T-helper 1 cell (primary cell): ENCODE measurements at regions not wholly inside any gene's neighbourhood (a gene's known extent, or its start where the extent isn't known, plus 50 kb on each side); places are given as distances from the start of the nearest gene placed in this dataset.
"Not testable (repeated sequence)": the region's sequence is repeated elsewhere in the genome, so short reads cannot be mapped to it uniquely, and the experiment has no call there.

Source experiments
- DNase-seq, 5 donors: peaks; one replicate each; pipeline ENCODE4 v3.0.0-alpha.2; 2012 to 2020

DNA sequence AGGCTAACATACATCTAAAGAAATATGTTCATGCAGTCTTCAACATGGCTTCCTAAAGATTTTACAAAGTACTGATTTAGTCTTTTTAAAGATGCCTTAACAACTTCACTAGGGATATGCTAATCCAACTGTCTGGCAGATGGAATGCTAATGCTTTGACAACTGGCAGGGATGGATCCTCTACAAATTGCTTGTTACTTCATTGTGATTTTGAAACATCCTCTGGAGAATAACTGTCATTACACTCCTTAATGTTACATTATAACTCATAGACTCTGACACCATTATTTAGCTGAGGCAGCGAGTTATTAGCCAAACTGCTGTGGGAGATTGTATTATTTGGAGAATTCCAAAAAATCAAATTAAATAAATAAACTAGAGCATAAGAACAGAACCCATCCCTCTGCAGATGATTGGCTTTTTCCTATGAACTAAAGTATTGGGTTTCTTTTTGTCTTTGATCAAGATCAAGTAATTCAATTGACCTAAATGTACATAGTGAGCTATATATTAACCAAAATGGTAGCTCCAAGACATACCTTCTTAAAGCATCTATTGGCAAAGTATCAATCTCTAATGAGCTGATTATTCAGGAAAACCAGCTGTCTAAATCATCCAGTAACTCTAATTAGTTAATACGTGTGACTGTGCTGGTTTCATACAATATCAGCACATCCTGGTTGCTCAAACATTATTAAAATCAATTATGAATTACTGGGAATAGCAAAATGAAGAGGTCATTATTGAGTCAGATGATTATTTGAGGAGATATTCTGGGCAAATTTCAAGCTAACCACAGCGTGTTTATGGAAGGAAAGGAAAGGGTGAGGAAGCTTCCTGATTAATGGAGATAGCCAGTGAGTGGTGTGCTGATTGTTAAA is 321.3 kb upstream of the TFPI start:
- no peak for DNase-seq

DNA sequence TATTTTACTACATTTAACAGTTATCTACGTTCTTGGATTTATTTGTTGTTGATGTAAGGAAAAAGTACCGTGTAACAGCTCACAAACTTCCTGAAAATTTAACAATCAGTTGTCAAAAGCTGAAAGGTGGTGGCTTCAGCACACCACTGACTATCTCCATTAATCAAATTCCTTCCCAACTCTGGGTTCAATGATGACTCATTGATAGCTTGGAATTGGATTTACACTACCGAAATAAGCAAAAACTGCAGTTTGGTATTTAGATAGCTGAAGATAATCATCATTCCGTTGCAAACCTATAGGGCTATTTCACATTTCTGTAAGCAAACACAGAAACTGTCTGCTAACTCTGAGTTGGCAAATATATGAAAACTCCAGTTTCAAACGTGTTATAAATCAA is 322.3 kb upstream of the TFPI start:
- DNase-seq, result no peak

DNA sequence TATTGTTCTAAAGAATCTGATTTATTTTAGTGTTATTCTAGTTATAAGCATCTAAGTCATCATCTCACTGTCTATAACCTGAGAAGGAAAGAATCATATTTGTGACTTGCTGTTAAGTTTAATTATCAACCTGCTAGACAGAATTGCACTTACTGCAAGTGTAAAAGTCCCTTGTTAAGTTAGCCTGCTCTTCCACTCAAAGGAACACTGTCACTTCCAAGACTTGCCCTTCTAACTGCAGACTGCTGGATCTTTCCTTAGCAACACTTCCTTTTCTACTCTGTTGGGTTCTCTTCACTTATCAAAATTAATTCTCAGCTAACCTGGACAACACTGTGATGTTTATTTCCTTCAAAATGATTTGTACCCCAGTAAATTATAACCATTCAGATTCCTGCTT is 323.2 kb upstream of the TFPI start:
- DNase-seq, result no peak

DNA sequence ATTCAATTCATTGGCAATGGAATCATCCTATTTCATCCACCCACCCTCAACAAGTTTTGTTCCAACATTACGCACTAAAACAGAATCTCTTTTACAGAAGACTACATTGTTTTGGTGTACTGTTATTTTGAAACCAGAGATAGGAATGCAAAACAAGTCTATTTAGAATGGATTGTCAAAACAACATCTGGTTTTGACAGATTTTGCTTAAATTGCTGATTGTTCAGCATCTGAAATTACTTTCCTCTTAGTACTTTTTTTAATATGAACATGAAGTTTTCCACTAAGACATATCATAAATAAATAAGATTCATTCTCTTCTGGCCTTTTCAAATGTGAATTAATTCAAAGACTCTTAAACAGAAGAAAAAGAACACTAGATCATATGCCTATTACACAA is 323.9 kb upstream of the TFPI start:
- DNase-seq, result no peak

DNA sequence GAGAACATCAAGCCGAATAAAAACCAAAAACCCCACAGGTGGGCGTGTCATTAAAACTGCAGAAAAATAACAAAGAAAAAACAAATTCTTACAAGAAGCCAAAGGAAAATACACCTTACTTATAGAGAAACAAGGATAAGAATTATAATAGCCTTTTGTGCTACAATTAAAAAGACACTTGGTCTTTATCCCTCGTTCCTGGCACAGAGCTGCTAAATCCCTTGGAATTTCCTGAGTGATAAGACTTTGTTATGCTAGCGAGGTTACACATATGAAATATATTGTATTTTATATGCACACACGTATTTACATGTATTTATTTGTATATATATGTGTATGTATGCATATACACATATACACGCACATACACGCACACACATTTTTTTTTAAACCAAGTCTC is 325.3 kb upstream of the TFPI start:
- DNase-seq, result no peak

DNA sequence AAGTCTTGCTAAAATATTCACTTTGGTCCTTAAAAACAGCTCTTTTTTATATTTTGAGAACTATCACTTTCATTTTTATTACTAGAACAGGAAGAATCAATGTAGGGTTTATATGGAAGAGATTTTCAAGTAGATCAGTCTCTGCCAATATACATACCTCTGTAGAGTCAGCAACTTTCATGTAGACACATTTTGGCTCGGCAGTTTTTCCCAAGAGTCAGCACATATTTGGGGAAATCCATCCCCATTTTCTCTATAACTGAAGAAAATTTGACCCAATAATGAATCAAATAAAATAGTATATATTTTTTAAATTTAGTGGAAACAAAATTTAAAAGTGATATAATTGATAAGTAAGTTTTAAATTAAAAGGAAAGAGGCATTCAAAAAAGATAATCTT is 329.8 kb upstream of the TFPI start:
- no peak for DNase-seq

DNA sequence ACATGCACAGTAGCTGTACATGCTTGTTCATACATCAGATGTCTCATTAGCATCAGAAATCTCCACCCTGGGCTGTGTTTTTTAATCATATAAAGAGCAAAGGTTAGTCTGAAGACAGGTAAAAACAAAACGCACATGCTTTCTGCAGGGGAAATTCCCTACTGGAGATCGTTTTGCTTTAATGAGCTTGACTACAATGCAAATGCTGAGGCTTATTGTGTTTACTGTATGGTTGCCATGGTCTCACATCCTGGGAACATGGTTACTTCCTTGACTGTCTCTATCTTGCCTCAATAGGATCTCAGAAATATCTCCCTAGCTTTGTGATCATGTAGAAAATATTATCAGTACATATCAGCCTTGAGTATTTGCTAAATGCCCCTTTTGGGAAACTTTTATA is 336.5 kb upstream of the TFPI start:
- no peak for DNase-seq

DNA sequence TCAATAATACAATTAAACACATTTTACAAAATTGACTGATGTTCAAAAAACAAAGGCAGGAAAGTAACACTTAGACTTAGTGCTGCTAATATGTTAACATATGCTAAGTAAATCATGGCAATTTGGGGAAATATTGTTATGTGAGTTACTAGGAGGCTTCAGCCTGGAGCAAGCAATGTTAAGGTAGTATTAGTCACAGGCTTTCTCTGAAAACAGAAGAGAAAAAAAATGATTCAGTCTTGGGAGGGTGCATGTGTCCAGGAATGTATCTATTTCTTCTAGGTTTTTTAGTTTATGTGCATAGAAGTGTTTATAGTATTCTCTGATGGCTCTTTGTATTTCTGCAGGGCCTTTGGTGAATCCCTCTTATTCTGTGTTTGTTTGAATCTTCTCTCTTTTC is 345.8 kb upstream of the TFPI start:
- no peak for DNase-seq

DNA sequence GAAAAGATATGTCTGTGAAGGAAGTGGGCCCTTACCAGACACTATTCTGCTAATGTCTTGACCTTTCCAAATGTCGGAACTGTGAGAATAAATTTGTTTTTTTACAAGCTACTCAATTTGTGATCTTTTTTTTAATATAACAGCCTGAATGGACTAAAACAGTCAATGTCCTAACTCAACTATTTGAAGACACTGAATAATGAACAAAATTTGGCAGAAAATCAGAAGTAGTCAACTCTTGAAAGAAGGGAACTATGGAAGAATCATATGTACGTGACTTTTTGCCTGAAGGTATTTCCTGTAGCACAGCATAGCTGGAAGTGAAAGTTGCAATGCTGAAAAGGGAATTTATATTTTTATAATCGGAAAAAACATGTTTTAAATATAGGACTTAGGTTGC is 351.8 kb upstream of the TFPI start:
- DNase-seq, result no peak

DNA sequence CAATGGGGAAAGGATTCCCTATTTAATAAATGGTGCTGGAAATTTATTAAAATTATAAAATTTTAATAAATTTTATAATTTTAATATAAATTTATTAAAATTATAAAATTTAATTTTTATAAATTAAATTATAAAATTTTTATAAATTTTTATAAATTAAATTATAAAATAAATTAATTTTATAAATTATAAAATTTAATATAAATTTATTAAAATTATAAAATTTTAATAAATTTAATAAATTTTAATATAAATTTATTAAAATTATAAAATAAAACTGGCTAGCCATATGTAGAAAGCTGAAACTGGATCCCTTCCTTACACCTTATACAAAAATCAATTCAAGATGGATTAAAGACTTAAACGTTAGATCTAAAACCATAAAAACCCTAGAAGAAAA is 356.7 kb upstream of the TFPI start:
- DNase-seq, result not testable (repeated sequence)

DNA sequence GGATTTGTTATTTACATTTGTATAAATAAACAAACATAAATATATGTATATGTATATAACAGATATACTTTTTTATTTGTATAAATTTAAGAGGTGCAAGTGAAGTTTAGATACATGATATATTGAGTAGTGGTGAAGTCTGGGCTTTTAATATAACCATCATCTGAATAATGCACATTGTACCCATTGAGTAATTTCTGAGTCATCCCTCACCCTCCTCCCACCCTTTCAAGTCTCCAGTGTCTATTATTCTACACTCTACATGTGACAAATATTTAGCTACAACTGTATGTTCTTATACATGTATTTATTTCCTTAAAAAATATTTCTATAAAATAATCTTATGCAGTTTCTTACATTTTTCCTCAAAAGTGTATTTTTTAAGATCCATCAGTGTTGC is 358.7 kb upstream of the TFPI start:
- no peak for DNase-seq

DNA sequence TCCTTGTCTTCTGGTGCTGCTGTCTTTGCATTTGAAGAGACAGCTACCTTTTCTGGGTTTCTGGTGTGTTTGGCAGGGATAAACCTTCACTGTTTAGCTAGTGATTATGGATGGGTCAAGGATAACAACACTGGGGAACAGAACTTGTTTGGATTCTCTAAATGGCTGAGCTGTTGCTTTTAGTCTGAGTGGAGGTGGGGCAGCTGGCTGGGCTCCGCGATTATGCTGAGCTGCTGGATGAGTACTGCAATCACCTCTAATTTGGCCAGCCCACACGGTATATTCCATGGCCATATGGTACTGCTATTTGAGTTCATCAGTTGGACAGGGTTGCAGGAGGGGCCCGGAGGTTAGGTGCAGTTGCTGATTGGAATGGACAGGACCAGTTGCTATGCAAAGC is 361.6 kb upstream of the TFPI start:
- no peak for DNase-seq

DNA sequence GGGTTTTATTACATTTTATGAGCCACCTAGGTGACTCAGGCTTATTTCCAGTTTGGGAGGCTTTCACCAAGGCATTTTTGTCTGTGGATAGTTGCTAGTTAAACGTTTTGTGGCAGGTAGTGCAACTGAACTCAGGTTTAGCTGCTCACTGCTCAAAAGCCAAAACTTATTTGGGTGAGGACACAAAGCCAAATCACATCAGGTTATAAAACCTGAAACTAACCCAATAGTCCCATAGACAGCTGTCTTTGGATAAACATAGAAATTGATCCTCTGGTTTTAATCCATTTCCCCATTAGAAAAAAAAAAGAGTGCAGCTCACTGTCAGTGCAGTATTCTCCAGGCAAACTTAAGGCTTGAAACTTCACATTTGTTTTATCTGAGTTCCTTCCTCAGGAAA is 362.6 kb upstream of the TFPI start:
- no peak for DNase-seq

DNA sequence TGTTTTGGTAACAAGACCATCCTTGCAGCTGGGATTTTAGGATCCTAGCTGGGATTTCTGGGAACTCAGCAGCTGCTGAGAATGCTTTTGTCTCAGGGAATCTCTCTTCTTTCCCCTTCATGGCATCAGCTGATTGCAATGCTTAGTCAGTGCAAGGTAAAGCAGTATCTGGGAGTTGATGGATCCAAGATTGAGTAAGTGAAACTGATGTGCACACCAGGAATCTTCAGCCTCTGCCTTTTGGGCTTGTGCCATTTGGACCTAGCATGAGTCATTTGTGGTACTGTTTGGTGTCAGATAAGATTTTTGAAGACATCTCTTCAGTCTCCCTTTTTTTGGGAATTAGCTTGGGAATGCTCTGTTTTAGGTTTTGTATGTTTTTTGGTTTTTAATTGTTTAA is 363.3 kb upstream of the TFPI start:
- DNase-seq, result no peak

DNA sequence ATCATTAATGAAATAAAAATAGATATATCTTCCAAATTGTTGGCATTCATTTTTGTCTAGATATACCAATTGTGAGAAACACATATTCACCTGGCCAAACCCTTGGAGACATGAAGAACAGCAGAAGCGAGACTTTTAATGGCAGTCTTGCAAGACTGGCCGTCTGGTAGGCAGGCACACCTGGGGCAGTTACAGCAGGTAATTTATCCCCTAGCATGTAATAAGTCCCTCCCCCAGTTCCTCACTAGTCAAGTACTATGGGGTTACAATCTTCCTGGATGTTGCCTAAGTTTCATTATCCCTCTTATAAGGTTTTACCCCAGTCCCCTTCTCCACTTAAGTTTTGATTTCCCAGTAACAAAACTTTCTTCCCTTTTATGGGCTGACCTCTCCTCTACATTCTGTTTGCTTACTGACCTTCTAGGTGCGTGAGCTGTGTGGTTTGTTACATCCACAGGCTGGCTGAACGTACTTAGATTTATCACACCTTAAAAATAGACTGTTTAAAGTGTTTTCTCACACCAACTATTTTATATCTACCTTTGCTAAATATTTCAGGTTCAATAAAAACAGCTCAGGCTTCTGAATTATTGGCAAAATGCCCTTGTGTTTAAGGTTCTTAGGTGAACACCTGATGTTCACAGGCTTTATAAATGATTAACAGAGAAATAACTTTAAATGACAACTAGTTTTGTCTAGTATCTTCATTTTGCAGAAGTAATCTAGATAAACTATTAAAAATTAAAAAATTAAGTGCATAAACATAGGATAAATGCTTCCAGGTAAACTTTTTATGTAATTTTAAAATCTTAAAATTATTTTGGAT is 365.0 kb upstream of the TFPI start:
- DNase-seq, result no peak

DNA sequence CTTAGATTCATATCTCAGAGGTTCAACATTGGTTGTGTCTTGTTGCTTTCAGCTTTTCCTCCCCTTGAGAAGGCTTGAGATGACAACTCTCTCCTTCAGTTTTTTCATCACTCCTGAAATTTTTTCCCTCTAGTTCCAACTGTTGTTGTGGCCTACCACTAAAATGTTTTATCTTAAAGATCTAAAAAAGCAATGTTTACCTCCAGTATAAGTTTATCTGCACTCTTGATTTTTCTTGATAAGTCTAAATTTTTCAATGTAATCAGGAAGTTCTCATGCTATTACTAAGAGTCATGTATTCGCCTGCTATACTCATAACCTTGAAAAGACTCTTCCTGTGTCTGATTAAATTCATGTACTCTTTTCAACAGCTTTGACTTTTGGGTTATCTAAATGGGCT is 366.3 kb upstream of the TFPI start:
- no peak for DNase-seq

DNA sequence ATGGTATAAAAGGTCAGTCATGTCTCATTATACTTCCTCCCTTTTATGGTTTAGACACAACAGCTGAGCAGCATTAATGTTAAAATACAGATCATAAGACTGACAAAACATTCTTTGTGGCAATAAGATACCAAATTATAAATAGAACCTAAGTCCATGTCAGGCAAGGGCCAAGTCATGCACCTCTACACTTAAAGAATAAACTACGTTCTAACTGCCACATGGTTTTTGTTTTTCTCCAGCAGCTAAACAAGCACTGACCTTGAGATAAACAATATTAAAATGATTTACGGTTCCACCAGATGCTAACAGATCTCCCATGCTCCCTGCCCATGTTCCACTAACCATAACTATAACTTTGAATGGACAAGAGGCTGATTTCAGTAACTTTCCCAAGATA is 368.6 kb upstream of the TFPI start:
- no peak for DNase-seq

DNA sequence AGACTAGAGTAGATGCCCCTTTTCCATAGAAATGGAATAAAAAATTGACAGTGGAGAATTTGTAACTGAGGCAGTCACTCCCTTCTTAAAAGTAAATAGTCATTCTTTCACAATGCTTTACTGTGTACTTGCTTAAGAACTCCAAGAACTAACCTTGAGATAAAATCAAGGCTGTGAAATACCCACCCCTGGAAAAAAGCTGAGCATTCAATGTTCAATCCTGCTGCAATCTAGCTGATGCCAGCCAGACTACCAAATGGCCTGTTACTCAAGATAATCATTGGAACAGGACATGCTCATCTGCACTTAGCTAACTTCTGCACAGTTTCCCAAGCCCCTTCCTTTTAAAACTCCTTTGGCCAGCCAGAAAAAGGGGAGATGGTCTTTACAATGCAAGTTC is 367.4 kb upstream of the GULP1 start:
- no peak for DNase-seq

DNA sequence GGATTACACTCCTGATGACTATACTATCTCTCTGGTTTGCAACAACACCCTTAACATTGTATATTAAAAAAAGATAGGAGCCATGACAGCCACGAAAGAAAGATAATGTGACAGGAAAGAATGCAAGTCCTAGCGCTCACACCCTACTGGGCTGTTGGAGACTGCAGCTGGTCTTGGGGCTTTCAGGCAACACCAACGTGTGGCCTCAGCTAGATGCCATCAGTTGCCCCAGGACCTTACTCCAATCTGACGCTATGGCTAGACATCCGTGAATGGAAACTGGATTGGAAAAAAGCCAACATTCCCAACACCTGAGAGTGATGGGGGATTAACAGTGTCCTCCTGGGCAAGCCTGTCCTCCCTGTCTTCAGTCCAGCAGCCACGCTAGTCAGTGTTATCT is 357.4 kb upstream of the GULP1 start:
- no peak for DNase-seq

DNA sequence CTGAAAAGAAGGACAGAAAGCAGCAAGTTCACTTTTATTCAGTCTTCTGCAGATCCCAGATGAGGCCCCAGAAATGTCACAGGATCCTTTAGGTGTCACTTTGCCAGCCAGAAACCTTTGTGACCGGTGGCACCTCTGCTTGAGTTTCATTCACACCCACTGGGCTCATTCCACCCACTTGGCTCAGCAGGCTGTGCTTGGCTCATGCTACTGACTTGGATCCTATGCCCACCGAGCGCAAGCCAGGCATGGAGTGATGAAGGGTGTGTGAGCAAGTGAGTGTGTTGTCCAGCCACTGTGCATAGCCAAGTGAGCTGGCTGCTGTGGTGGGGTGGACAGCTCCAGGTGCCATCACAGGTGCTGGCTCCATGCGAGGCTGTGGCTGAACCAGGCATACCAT is 357.0 kb upstream of the GULP1 start:
- DNase-seq, result no peak

DNA sequence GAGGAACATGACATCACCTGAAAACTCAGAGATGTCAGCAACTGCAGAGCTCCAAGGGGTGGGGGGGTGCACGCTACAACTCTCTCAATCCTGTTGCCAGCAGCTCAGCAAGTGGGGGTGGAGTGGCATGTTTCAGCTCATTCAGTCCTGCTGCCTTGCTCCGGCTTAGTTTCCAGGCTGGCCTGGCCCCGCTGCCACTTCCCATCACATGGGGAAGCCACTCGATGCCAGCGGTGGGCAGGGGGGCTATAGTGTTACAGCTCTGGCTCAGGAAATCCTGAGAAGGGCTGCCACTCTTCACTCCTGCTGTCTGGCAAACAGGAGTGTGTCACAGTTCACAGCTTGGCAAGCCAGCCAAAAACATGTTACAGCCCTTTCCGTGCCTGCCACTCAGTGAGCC is 356.5 kb upstream of the GULP1 start:
- DNase-seq, result no peak

DNA sequence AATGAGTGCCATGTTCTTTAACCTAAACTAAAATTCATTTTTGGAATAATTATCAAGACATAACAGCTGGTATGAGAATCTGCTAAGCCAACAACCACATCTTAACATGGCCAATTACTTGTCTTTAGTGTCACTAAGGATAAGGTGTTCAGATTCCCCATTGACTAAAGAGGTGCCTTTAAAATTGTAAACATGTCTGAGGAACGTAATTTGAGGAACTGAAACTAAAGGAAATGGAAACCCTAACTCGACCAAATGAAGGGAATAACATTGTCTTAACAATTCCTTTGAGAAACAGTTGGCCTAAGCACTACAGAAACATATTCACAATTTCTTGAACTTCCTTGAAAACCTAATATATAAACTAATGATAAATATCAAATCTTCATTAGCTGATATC is 355.4 kb upstream of the GULP1 start:
- DNase-seq, result no peak

DNA sequence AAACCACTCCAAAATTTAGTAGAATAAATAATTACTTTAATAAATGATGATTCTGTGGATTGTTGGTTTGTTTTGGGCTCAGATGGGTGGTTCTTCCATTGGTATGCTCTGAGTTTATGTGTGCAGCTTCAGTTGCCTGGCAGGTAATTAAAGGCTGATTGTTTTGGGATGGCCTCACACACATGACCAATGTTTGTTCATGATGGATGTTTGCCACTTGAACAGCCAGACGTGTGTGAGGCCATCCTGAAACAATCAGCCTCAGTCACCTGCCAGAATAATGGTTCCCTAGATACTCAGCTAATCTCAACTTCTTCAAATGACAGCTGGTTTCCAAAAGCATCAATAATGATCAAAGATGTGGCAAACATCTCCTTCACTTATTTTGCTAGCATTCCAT is 352.5 kb upstream of the GULP1 start:
- no peak for DNase-seq

DNA sequence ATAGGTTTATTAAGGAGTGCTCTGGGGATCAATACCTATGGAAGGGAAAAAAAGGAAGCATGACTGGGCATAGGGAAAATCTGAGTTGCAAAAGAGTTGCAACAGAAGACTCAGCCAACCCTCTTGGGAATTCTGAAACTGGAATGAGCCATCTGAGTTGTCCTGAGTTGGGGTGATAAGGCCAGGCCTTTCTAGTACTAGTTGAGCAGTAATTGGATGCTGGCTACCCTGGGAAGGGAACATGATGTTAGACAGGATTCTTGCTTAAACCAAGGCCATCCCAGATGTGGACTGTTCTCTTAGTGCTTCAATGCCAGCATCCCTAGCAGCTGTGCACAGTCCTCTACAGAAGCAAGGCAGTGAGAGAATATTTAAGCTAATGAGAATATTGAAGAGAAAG is 348.8 kb upstream of the GULP1 start:
- no peak for DNase-seq
